ENCODE measurements at regions not wholly inside any gene's neighbourhood (a gene's known extent, or its start where the extent isn't known, plus 50 kb on each side); places are given as distances from the start of the nearest gene placed in this dataset.
A peak's percentile ranks its signal among the peaks of the same experiment; 100 is the strongest.

DNA sequence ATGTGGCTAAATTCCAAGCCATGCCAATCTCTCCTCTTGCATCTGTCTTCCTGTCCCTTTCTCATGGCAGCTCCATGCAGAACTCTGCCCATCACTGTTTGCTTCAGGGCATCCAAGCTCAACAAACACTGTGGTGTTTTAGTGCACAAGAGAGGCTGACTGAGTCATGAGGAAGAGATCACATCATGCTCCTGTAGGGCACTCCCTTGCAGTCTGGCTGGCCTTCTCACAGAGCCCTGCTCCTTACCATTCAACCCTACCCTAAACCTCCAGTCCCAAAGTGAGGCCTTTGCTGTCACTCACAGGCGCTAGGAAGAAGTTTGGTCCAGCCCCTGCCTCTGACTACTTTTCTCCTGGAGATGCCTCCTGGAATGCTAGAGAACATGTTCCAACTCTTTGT is 194.0 kb downstream of the LRATD1 start:
- no peak for TF ChIP-seq POLR2A (IDR thresholded peaks at IDR 0.05)
- WGBS, 2 donors = 93 to 100% methylated on average over 1 of the region's 1 CpG
- no peak overlapping the region for H3K27ac ChIP-seq
- DNase-seq = no peak
- H3K27me3 ChIP-seq = no peaks in the 10 kb centered on the region
- no peak overlapping the region for H3K4me3 ChIP-seq
- intact Hi-C loops (cut with DNase I) = no loop called here
- no peak for ATAC-seq
- no peaks in the 10 kb centered on the region for H3K36me3 ChIP-seq (replicated peaks in 1 of 2; ENCODE audit: insufficient read depth in 1 of 2, low read depth in 2 of 2)
- H3K9me3 ChIP-seq = no peaks in the 10 kb centered on the region
- H3K4me1 ChIP-seq = no peaks in the 10 kb centered on the region

DNA sequence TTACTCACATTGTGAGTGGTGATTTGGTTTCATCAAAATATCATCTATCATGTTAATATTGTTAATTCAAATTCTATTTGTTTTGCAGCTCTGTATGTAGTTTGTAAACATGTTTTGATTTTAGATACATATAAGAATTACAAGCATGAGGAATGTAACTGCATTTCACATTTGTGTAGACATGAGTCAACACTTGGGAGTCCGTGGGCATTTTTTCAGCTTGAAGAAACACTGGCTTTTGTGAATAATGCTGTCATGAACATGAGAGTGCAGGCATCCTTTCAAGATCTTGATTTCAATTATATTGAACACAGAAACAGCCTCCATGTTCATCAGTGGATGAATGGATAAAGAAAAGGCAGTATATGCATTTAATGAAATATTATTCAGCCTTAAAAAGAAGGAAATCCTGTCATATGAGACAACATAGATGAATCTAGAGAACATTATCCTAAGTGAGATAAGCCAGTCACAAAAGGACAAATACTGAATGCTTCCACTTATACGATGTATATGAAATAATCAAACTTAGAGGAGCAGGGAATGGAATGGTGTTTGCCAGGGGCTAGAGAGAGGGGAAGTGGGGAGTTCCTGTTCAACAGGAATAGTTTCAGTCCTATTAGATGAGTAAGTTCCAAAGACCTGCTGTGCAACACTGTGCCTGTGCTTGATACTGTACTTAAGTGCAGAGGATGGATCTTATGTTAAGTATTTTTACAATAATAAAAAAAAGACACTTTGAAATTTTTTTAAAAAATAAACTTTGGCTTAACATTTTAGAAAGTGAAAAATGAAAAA is 194.9 kb downstream of the LRATD1 start:
- Histone ChIP-seq H3K4me1 (no peaks in the 10 kb centered on the region), H3K9me3 (no peaks in the 10 kb centered on the region), H3K36me3 (replicated peaks in 1 of 2; ENCODE audit: insufficient read depth in 1 of 2, low read depth in 2 of 2) (no peaks in the 10 kb centered on the region), H3K4me3 (no peak overlapping the region), H3K27ac (no peak overlapping the region), H3K27me3 (no peaks in the 10 kb centered on the region)
- intact Hi-C loops (cut with DNase I) = no loop called here
- WGBS, 2 donors = 74 to 75% methylated on average over 2 of the region's 2 CpGs
- ATAC-seq (no peak), DNase-seq (no peak)
- TF ChIP-seq POLR2A (IDR thresholded peaks at IDR 0.05) = no peak
- TF ChIP-seq, protein P1, sequence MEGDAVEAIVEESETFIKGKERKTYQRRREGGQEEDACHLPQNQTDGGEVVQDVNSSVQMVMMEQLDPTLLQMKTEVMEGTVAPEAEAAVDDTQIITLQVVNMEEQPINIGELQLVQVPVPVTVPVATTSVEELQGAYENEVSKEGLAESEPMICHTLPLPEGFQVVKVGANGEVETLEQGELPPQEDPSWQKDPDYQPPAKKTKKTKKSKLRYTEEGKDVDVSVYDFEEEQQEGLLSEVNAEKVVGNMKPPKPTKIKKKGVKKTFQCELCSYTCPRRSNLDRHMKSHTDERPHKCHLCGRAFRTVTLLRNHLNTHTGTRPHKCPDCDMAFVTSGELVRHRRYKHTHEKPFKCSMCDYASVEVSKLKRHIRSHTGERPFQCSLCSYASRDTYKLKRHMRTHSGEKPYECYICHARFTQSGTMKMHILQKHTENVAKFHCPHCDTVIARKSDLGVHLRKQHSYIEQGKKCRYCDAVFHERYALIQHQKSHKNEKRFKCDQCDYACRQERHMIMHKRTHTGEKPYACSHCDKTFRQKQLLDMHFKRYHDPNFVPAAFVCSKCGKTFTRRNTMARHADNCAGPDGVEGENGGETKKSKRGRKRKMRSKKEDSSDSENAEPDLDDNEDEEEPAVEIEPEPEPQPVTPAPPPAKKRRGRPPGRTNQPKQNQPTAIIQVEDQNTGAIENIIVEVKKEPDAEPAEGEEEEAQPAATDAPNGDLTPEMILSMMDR (IDR thresholded peaks at IDR 0.05) = no peak

DNA sequence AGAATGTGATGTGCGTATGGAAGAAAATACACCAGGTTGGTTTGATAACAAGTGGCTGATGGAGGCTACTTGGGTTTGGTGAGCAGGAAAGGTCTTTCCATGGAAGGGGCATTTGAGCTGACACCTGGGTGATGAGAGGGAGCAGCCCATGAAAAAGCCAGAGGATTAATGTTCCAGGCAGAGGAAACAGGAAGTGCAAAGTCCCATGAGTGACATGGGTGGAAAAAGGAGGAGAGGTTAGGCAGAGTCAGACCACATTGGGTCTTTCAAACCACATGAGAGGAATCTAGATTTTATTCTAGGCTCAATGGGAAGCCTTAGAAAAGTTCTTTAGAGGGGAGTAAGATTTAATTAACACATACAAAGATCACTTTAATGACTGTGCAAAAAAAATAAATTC is 195.7 kb downstream of the LRATD1 start:
- Histone ChIP-seq H3K27ac (no peak overlapping the region), H3K4me3 (no peak overlapping the region), H3K4me1 (no peaks in the 10 kb centered on the region), H3K36me3 (replicated peaks in 1 of 2; ENCODE audit: insufficient read depth in 1 of 2, low read depth in 2 of 2) (no peaks in the 10 kb centered on the region), H3K27me3 (no peaks in the 10 kb centered on the region), H3K9me3 (no peaks in the 10 kb centered on the region)
- intact Hi-C loops (cut with DNase I) = no loop called here
- no peak for DNase-seq
- TF ChIP-seq, protein P1 (IDR thresholded peaks at IDR 0.05) = no peak
- no peak for TF ChIP-seq POLR2A (IDR thresholded peaks at IDR 0.05)
- 42 to 53% methylated on average over 1 of the region's 1 CpG for WGBS, 2 donors
- no peak for ATAC-seq

DNA sequence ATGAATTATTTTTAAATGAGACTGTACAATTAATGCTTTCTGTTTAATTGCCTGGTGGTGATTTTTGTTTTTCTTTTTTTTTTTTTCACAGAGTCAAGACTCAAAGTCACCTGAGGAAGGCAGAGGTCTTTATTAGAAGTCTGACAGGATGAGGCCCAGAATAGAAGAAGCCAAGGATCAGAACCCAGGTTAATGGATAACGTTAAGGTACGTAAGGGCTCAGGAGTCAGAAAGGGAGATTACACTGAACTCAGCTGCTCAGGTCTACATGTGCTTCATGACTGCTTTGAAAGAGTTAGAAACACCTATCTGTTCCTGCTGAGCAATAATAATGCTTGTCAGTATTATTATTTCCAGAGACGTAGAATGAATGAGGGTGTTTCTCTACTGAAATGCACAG is 196.5 kb downstream of the LRATD1 start:
- Histone ChIP-seq H3K27me3 (no peaks in the 10 kb centered on the region), H3K4me1 (no peaks in the 10 kb centered on the region), H3K4me3 (no peak overlapping the region), H3K9me3 (no peaks in the 10 kb centered on the region), H3K27ac (no peak overlapping the region), H3K36me3 (replicated peaks in 1 of 2; ENCODE audit: insufficient read depth in 1 of 2, low read depth in 2 of 2) (no peaks in the 10 kb centered on the region)
- DNase-seq (no peak), ATAC-seq (no peak)
- intact Hi-C loops (cut with DNase I) = no loop called here
- TF ChIP-seq, protein P1 (IDR thresholded peaks at IDR 0.05) = no peak
- TF ChIP-seq POLR2A (IDR thresholded peaks at IDR 0.05) = no peak
- WGBS, 2 donors = 58 to 78% methylated on average over 3 of the region's 3 CpGs

DNA sequence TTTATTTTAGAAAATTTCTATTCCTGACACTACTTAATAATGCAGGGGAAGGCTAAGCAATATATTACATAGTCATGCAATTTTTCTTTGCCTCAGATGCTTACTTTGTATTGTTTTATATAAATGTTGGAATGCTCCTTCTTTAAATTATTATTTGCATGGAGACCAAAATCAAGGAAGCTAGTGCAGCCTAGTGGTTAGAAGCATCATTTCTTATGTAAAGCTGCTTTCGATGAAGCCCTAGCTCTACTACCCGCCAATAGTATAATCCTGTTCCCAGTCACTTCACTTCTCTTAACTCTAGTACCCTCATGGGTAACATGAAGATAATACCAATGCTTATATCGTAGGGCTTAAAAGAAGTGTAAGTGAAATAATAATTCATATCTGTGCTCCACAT is 198.9 kb downstream of the LRATD1 start:
- no peak for DNase-seq
- Histone ChIP-seq H3K27ac (no peak overlapping the region), H3K4me1 (no peaks in the 10 kb centered on the region), H3K36me3 (replicated peaks in 1 of 2; ENCODE audit: insufficient read depth in 1 of 2, low read depth in 2 of 2) (no peaks in the 10 kb centered on the region), H3K4me3 (no peak overlapping the region), H3K27me3 (no peaks in the 10 kb centered on the region), H3K9me3 (no peaks in the 10 kb centered on the region)
- TF ChIP-seq POLR2A (IDR thresholded peaks at IDR 0.05) = no peak
- TF ChIP-seq, protein P1 (IDR thresholded peaks at IDR 0.05) = peak in 5 of 7 experiments; percentile 10 to 48 (median 32)
- ATAC-seq = no peak
- 61 to 71% methylated on average over 3 of the region's 3 CpGs for WGBS, 2 donors
- intact Hi-C loops (cut with DNase I) = no loop called here
